ENCODE measurements at regions not wholly inside any gene's neighbourhood (a gene's known extent, or its start where the extent isn't known, plus 50 kb on each side); places are given as distances from the start of the nearest gene placed in this dataset.
"Not testable (repeated sequence)": the region's sequence is repeated elsewhere in the genome, so short reads cannot be mapped to it uniquely, and the experiment has no call there.

GRCh38 chr9:13433453-13433852 is 154.0 kb upstream of the MPDZ start:
- not testable (repeated sequence) for TF ChIP-seq POLR2AphosphoS5, CTCF (IDR thresholded peaks at IDR 0.05)
